Upper lobe of right lung (tissue), 1 donor: ENCODE measurements at regions not wholly inside any gene's neighbourhood (a gene's known extent, or its start where the extent isn't known, plus 50 kb on each side); places are given as distances from the start of the nearest gene placed in this dataset.

ENCODE experiments used
- ATAC-seq: fragments of 200-7000 bp; cut with Tn5 transposase; one replicate; pipeline ENCODE4 v1.9.1; 2020; ENCODE audit warnings: mild to moderate bottlenecking, moderate library complexity
- DNase-seq: peaks from one replicate; pipeline ENCODE4 v3.0.0-alpha.2; 2020
- H3K27ac ChIP-seq: fragments of 200-600 bp; one replicate; pipeline ENCODE4 v1.8.0; 2022
- H3K27me3 ChIP-seq: fragments of 200-600 bp; one replicate; pipeline ENCODE4 v1.8.0; 2022; ENCODE audit warnings: mild to moderate bottlenecking
- H3K36me3 ChIP-seq: fragments of 200-600 bp; one replicate; pipeline ENCODE4 v1.8.0; 2022
- H3K4me1 ChIP-seq: fragments of 200-600 bp; one replicate; pipeline ENCODE4 v1.8.0; 2022
- H3K4me3 ChIP-seq: fragments of 200-600 bp; one replicate; pipeline ENCODE4 v1.8.0; 2022; ENCODE audit warnings: mild to moderate bottlenecking
- H3K9me3 ChIP-seq: fragments of 200-600 bp; one replicate; pipeline ENCODE4 v1.8.0; 2022
- CTCF ChIP-seq: fragments of 200-600 bp; IDR thresholded peaks from one replicate; pipeline ENCODE4 v1.8.0; 2022; ENCODE audit warnings: antibody characterized with exemption
- intact Hi-C: fragments of 100-400 bp; cut with DNase I; formaldehyde crosslinking; loops from one replicate; pipeline ENCODE4 v1.11.0; 2022
- donor health status: DM: no; HTN: yes; CAD: no; lungs with severe emphysema.

GRCh38 chr12:13581031-13581430 lies 384.5 kb downstream of the EMP1 start:
- intact Hi-C loops, result no loop called here
- H3K4me3 ChIP-seq, result no peak overlapping the region
- DNase-seq (no peak), ATAC-seq (no peak)
- H3K9me3 ChIP-seq, result no peaks in the 10 kb centered on the region
- H3K4me1 ChIP-seq, result no peaks in the 10 kb centered on the region
- H3K27ac ChIP-seq, result no peak overlapping the region
- no peak for TF ChIP-seq CTCF
- H3K27me3 ChIP-seq, result no peaks in the 10 kb centered on the region
- no peaks in the 10 kb centered on the region for H3K36me3 ChIP-seq

- ATAC-seq, result no peak
- no peak for DNase-seq
- intact Hi-C loops, result no loop called here
- no peaks in the 10 kb centered on the region for H3K4me1 ChIP-seq
- TF ChIP-seq CTCF, result no peak
- no peaks in the 10 kb centered on the region for H3K9me3 ChIP-seq
- no peaks in the 10 kb centered on the region for H3K36me3 ChIP-seq
- H3K27ac ChIP-seq, result no peak overlapping the region
- H3K4me3 ChIP-seq, result no peak overlapping the region
- H3K27me3 ChIP-seq, result no peaks in the 10 kb centered on the region
Measured at GRCh38 chr12:13580206-13580605, 383.7 kb downstream of the EMP1 start.

DNA sequence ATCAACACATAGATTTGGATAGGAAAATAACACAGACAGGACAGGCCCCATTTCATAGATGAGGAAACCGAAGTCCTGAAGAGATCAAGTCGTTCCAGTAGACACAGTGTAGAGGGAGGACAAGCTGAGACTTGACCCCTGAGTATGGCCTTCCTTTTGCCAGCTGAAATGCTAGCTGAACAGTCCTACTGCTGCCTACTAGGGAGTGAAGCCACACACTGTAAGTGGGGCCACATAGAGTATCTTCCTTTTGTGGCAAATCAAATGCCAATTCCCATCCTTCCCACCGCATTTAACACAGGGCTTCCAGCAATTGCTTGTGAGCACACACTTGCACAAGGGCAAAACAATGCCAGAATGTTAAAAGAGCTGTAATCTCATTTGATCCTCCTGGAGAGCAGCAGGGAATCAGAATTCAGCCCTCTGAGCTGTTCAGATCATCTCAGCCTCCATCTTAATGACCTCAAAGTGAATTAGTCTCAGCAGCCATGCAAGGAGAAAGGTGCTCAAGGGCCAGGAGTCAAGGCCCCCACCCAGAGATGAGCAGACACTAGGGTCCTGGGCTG lies 380.5 kb downstream of the EMP1 start:
- Histone ChIP-seq H3K27me3 (no peaks in the 10 kb centered on the region), H3K4me1 (no peaks in the 10 kb centered on the region), H3K27ac (no peak overlapping the region), H3K4me3 (no peak overlapping the region), H3K9me3 (no peaks in the 10 kb centered on the region), H3K36me3 (no peaks in the 10 kb centered on the region)
- DNase-seq (no peak), ATAC-seq (no peak)
- TF ChIP-seq CTCF, result no peak
- intact Hi-C loops, result no loop called here

DNA sequence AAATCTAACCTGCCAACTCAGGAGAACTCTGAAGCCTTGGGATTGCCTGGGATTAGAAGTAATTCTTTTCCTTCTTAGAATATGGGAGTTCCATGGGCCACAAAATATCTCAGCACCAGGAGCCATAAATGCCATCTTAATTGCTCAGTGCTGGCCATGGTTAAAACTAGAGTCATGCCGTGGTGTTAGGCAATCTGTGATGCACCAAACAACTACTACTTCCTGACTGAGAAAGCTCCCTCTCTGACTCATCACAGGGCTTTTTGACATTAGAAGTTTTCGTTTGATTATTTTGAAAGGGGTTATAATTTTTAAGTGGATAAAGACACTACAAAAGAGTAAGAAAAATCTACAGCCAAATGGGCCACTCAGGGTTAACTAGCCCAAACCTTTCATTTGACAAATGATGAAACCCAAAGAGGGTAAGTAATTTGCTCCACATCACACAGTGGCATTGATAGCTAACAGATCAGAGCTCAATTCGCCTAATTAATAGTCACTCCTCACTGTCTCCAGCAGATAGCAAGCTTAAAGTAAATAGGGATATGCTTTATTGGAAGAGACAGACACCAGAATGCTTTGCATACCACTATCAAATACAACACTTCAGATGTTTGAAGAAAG lies 377.3 kb downstream of the EMP1 start:
- TF ChIP-seq CTCF, result no peak
- no peak overlapping the region for H3K27ac ChIP-seq
- no peaks in the 10 kb centered on the region for H3K27me3 ChIP-seq
- no peaks in the 10 kb centered on the region for H3K36me3 ChIP-seq
- no peak for ATAC-seq
- no peaks in the 10 kb centered on the region for H3K9me3 ChIP-seq
- H3K4me1 ChIP-seq, result no peaks in the 10 kb centered on the region
- intact Hi-C loops, result no loop called here
- no peak for DNase-seq
- H3K4me3 ChIP-seq, result no peak overlapping the region

- Histone ChIP-seq H3K4me1 (no peaks in the 10 kb centered on the region), H3K27ac (no peak overlapping the region), H3K27me3 (no peaks in the 10 kb centered on the region), H3K36me3 (no peaks in the 10 kb centered on the region), H3K9me3 (no peaks in the 10 kb centered on the region), H3K4me3 (no peak overlapping the region)
- DNase-seq (no peak), ATAC-seq (no peak)
- TF ChIP-seq CTCF, result no peak
- intact Hi-C loops, result no loop called here
Measured at GRCh38 chr12:13571035-13571434, 374.5 kb downstream of the EMP1 start.
